ENCODE measurements at regions not wholly inside any gene's neighbourhood (a gene's known extent, or its start where the extent isn't known, plus 50 kb on each side); places are given as distances from the start of the nearest gene placed in this dataset.

GRCh38 chr2:120963997-120964705, 228.5 kb downstream of the GLI2 start:
- POLR2A ChIA-PET = interaction anchor here (0.6 to 1.3 kb wide), 2 partner anchors 29 to 52 kb away, joined by 3 to 4 read pairs; no protein-coding TSS in a partner anchor
- TF ChIP-seq SMC3 (IDR thresholded peaks at IDR 0.05) = no peak
- TF ChIP-seq BHLHE40 (IDR thresholded peaks at IDR 0.05; ENCODE audit: low read depth, low read length) = no peak
- TF ChIP-seq HOXB5 (CRISPR knock-in tag; IDR thresholded peaks at IDR 0.05) = no peak
- TF ChIP-seq MAX (IDR thresholded peaks at IDR 0.05) = 0 out of 2 replicates have a peak, but pooled peaks have one; percentile 17
- no peak for TF ChIP-seq ATOH8 (CRISPR knock-in tag; IDR thresholded peaks at IDR 0.05; ENCODE audit: low read depth)
- no peak for TF ChIP-seq JUNB (IDR thresholded peaks at IDR 0.05)
- TF ChIP-seq CHD4 (IDR thresholded peaks at IDR 0.05; ENCODE audit: borderline replicate concordance) = no peak
- FAIRE-seq = no peak
- WGBS (ENCODE audit: missing lambda C conversion rate) = 74% methylated on average over 12 of the region's 12 CpGs
- DNase-seq (ENCODE audit: low read depth in 1 of 2, low spot score in 1 of 2) = no peak
- peak overlapping the region; percentile 44; the same call in 2 of the 3 replicates for H3K4me2 ChIP-seq
- H3K9me3 ChIP-seq = no peaks in the 10 kb centered on the region
- no peak overlapping the region for H3K4me3 ChIP-seq
- H3K27ac ChIP-seq = peak overlapping the region; percentile 7 to 70; a peak in 4 of 6 replicates
- peaks cover 20% of the 10 kb centered on the region for H3K4me1 ChIP-seq
- peak in 1 of 2 experiments; percentile 26; a peak in 2 of 6 replicates for ATAC-seq
- CTCF ChIA-PET = interaction anchor here (1.5 kb wide), 1 partner anchor 268 kb away, joined by 5 read pairs; no protein-coding TSS in a partner anchor

GRCh38 chr2:120964819-120965218, 229.2 kb downstream of the GLI2 start:
- POLR2A ChIA-PET = interaction anchor here (1.3 kb wide), 1 partner anchor 29 kb away, joined by 3 read pairs; no protein-coding TSS in a partner anchor
- 66% methylated on average over 2 of the region's 2 CpGs for WGBS (ENCODE audit: missing lambda C conversion rate)
- Histone ChIP-seq H3K4me2 (no peak overlapping the region), H3K4me3 (no peak overlapping the region), H3K9me3 (no peaks in the 10 kb centered on the region), H3K27ac (peak overlapping the region; percentile 7 to 70; a peak in 4 of 6 replicates), H3K4me1 (peaks cover 19% of the 10 kb centered on the region)
- ATAC-seq (no peak), FAIRE-seq (no peak), DNase-seq (ENCODE audit: low read depth in 1 of 2, low spot score in 1 of 2) (no peak)
- CTCF ChIA-PET = interaction anchor here (1.5 kb wide), 1 partner anchor 268 kb away, joined by 5 read pairs; no protein-coding TSS in a partner anchor
- TF ChIP-seq RFX5 (IDR thresholded peaks at IDR 0.05) = no peak
- no peak for TF ChIP-seq POLR2A (IDR thresholded peaks at IDR 0.05; ENCODE audit: low read length)
- no peak for TF ChIP-seq RCOR1 (IDR thresholded peaks at IDR 0.05; ENCODE audit: low read depth, low read length)
- TF ChIP-seq HOXB13 (CRISPR knock-in tag; IDR thresholded peaks at IDR 0.05; ENCODE audit: low read depth) = no peak
- no peak for TF ChIP-seq EP300 (IDR thresholded peaks at IDR 0.05)
- TF ChIP-seq HOXB5 (CRISPR knock-in tag; IDR thresholded peaks at IDR 0.05) = no peak
- TF ChIP-seq KDM5A (IDR thresholded peaks at IDR 0.05) = no peak
- TF ChIP-seq FOSL2 (IDR thresholded peaks at IDR 0.05) = no peak
- TF ChIP-seq FOSL2 (CRISPR knock-in tag; IDR thresholded peaks at IDR 0.05) = no peak

GRCh38 chr2:120966510-120967254, 231.0 kb downstream of the GLI2 start:
- ATAC-seq (no peak), FAIRE-seq (no peak), DNase-seq (ENCODE audit: low read depth in 1 of 2, low spot score in 1 of 2) (no peak)
- CTCF ChIA-PET = interaction anchor here (2.1 kb wide), 1 partner anchor 105 kb away, joined by 5 read pairs; no protein-coding TSS in a partner anchor
- no peak overlapping the region for H3K4me2 ChIP-seq
- peak overlapping the region in 1 of 2 experiments; percentile 15; a peak in 2 of 6 replicates for H3K27ac ChIP-seq
- no peak for TF ChIP-seq PBX3 (IDR thresholded peaks at IDR 0.05)
- peak; percentile 30 for TF ChIP-seq ZFP36 (IDR thresholded peaks at IDR 0.05; ENCODE audit: borderline replicate concordance, partially characterized antibody)
- no peaks in the 10 kb centered on the region for H3K9me3 ChIP-seq
- 96% methylated on average over 8 of the region's 12 CpGs for WGBS (ENCODE audit: missing lambda C conversion rate)
- H3K4me3 ChIP-seq = no peak overlapping the region
- peaks cover 19% of the 10 kb centered on the region for H3K4me1 ChIP-seq
- POLR2A ChIA-PET = no interaction called here
